ENCODE measurements at regions not wholly inside any gene's neighbourhood (a gene's known extent, or its start where the extent isn't known, plus 50 kb on each side); places are given as distances from the start of the nearest gene placed in this dataset.

GRCh38 chrX:74090049-74090448, 213.9 kb upstream of the ZCCHC13 start:
- Histone ChIP-seq H3K4me3 (ENCODE audit: low read depth, low read length) (no peak overlapping the region), H3K9me3 (ENCODE audit: control insufficient read depth, insufficient read depth, low read depth, low read length) (peaks cover 5% of the 10 kb centered on the region), H3K36me3 (ENCODE audit: control insufficient read depth in 2 of 2, insufficient read depth in 1 of 2, low read length in 2 of 2) (no peaks in the 10 kb centered on the region), H3K4me1 (ENCODE audit: control insufficient read depth, insufficient read depth, low read length) (no peaks in the 10 kb centered on the region), H3K27ac (ENCODE audit: extremely low read depth, low read depth, low read length) (no peak overlapping the region)
- POLR2A ChIA-PET = no interaction called here
- TF ChIP-seq MYNN (tag by site-specific recombination; IDR thresholded peaks at IDR 0.05; ENCODE audit: borderline replicate concordance) (no peak), ZNF580 (tag by site-specific recombination; IDR thresholded peaks at IDR 0.05) (no peak), YY1 (tag by site-specific recombination; IDR thresholded peaks at IDR 0.05) (no peak), TSHZ1 (tag by site-specific recombination; IDR thresholded peaks at IDR 0.05; ENCODE audit: borderline replicate concordance) (no peak), EGR2 (tag by site-specific recombination; IDR thresholded peaks at IDR 0.05; ENCODE audit: low read depth) (no peak), ZNF10 (tag by site-specific recombination; IDR thresholded peaks at IDR 0.05) (no peak), ZNF157 (tag by site-specific recombination; IDR thresholded peaks at IDR 0.05) (no peak), HOXC10 (CRISPR knock-in tag; IDR thresholded peaks at IDR 0.05) (no peak), ZBTB6 (tag by site-specific recombination; IDR thresholded peaks at IDR 0.05) (no peak), ZFP3 (tag by site-specific recombination; IDR thresholded peaks at IDR 0.05; ENCODE audit: low read depth) (no peak), ZNF223 (tag by site-specific recombination; IDR thresholded peaks at IDR 0.05) (no peak), ZNF585B (tag by site-specific recombination; IDR thresholded peaks at IDR 0.05) (peak; percentile 100), ZFP69B (tag by site-specific recombination; IDR thresholded peaks at IDR 0.05) (no peak), SETDB1 (IDR thresholded peaks at IDR 0.05; ENCODE audit: insufficient read length, low read length) (peak; percentile 93), PRDM6 (tag by site-specific recombination; IDR thresholded peaks at IDR 0.05) (no peak), ZNF768 (tag by site-specific recombination; IDR thresholded peaks at IDR 0.05) (no peak), ZBTB49 (tag by site-specific recombination; IDR thresholded peaks at IDR 0.05; ENCODE audit: low read depth) (no peak), KLF8 (tag by site-specific recombination; IDR thresholded peaks at IDR 0.05) (no peak), ZNF280C (tag by site-specific recombination; IDR thresholded peaks at IDR 0.05) (no peak), REPIN1 (tag by site-specific recombination; IDR thresholded peaks at IDR 0.05; ENCODE audit: low read depth) (no peak), ZNF664 (tag by site-specific recombination; IDR thresholded peaks at IDR 0.05) (no peak), ZSCAN23 (tag by site-specific recombination; IDR thresholded peaks at IDR 0.05) (no peak), TRIM28 (IDR thresholded peaks at IDR 0.05; ENCODE audit: borderline replicate concordance, low read length) (peak; percentile 96), ZNF202 (tag by site-specific recombination; IDR thresholded peaks at IDR 0.05; ENCODE audit: borderline replicate concordance) (no peak), ZBTB1 (tag by site-specific recombination; IDR thresholded peaks at IDR 0.05) (no peak), ZNF148 (tag by site-specific recombination; IDR thresholded peaks at IDR 0.05; ENCODE audit: borderline replicate concordance) (no peak)
- CTCF ChIA-PET = no interaction called here

Measured in HEK293 (cell line).